SK-N-SH (cell line): ENCODE measurements at regions not wholly inside any gene's neighbourhood (a gene's known extent, or its start where the extent isn't known, plus 50 kb on each side); places are given as distances from the start of the nearest gene placed in this dataset.
A peak's percentile ranks its signal among the peaks of the same experiment; 100 is the strongest.

Experiments
- CTCF ChIA-PET: fragments of 300-600, 350-600 bp; formaldehyde crosslinking; extraction: SDS; loops from one replicate; lab custom pipeline; 2021; lab: Yijun Ruan, JAX
- POLR2A ChIA-PET: fragments of 350-600 bp; sonication (Branson Sonifier 250); formaldehyde crosslinking; extraction: SDS; loops from one replicate; lab custom pipeline; 2020; ENCODE audit warnings: antibody characterized with exemption, inconsistent platforms; lab: Yijun Ruan, JAX
- DNase-seq: peaks from one replicate; pipeline ENCODE4 v3.0.0; 2012
- H2AFZ ChIP-seq: fragments of 200-600 bp; sonication (generic); 2 replicates; pipeline ENCODE4 v1.8.1; 2016; ENCODE audit warnings: antibody characterized with exemption, mild to moderate bottlenecking, low read depth
- H3F3A ChIP-seq: fragments of 200-600 bp; sonication (generic); replicated peaks from 2 replicates; pipeline ENCODE3; 2016; ENCODE audit warnings: antibody characterized with exemption, mild to moderate bottlenecking; ENCODE audit not compliant: insufficient read depth
- H3K27ac ChIP-seq, 2 experiments: fragments of 200-500 bp in 1 of 2; fragments of 200-600 bp in 1 of 2; sonication (Bioruptor generic) in 1 of 2; sonication (generic), shearing (Covaris generic) in 1 of 2; 2 replicates each; pipeline versions ENCODE4 v1.5.1 to v1.6.1; 2014 to 2016; ENCODE audit warnings: low read depth in 2 of 2, inconsistent platforms in 1 of 2, low read length in 1 of 2, mild to moderate bottlenecking in 1 of 2, mixed read lengths in 1 of 2
- H3K27me3 ChIP-seq: fragments of 200-600 bp; sonication (generic), shearing (Covaris generic); 2 replicates; pipeline ENCODE4 v1.6.1; 2016; ENCODE audit warnings: mixed run types; ENCODE audit not compliant: insufficient read depth
- H3K36me3 ChIP-seq, 2 experiments: fragments of 200-500 bp in 1 of 2; fragments of 200-600 bp in 1 of 2; sonication (Bioruptor generic) in 1 of 2; sonication (generic) in 1 of 2; replicated peaks in 1 of 2; 2 replicates each; pipeline versions ENCODE3 to v1.5.1; 2014 to 2016; ENCODE audit warnings: low read length in 1 of 2, mild to moderate bottlenecking in 1 of 2; ENCODE audit not compliant: insufficient read depth in 2 of 2, control insufficient read depth in 1 of 2
- H3K4me1 ChIP-seq, 2 experiments: fragments of 200-500 bp in 1 of 2; fragments of 200-600 bp in 1 of 2; sonication (Bioruptor generic) in 1 of 2; sonication (generic), shearing (Covaris generic) in 1 of 2; 2 replicates each; pipeline versions ENCODE4 v1.5.1 to v1.6.1; 2014 to 2016; ENCODE audit warnings: low read depth in 1 of 2, low read length in 1 of 2, mixed run types in 1 of 2; ENCODE audit not compliant: insufficient read depth in 2 of 2, control insufficient read depth in 1 of 2
- H3K4me2 ChIP-seq: fragments of 200-600 bp; sonication (generic), shearing (Covaris generic); 2 replicates; pipeline ENCODE4 v1.6.1; 2017; ENCODE audit warnings: mixed run types
- H3K4me3 ChIP-seq, 2 experiments: fragments of 200-500 bp in 1 of 2; fragments of 200-600 bp in 1 of 2; sonication (Bioruptor generic) in 1 of 2; sonication (generic), shearing (Covaris generic) in 1 of 2; 2 replicates each; pipeline versions ENCODE4 v1.5.1 to v1.8.1; 2014 to 2016; ENCODE audit warnings: low read depth in 2 of 2, inconsistent platforms in 1 of 2, low read length in 1 of 2, mild to moderate bottlenecking in 1 of 2, mixed read lengths in 1 of 2, moderate library complexity in 1 of 2
- H3K79me2 ChIP-seq: fragments of 200-600 bp; sonication (generic); 2 replicates; pipeline ENCODE4 v1.8.1; 2017; ENCODE audit warnings: mild to moderate bottlenecking; ENCODE audit not compliant: insufficient read depth
- H3K9ac ChIP-seq: fragments of 200-600 bp; sonication (generic); 2 replicates; pipeline ENCODE4 v1.6.1; 2017; ENCODE audit warnings: mixed run types
- H3K9me2 ChIP-seq: fragments of 200-600 bp; sonication (generic); 2 replicates; pipeline ENCODE4 v1.6.1; 2017; ENCODE audit warnings: mixed run types
- H3K9me3 ChIP-seq: fragments of 200-600 bp; sonication (generic); 2 replicates; pipeline ENCODE4 v1.6.1; 2017; ENCODE audit warnings: mixed run types, mild to moderate bottlenecking, moderate library complexity
- H4K20me1 ChIP-seq: fragments of 200-600 bp; sonication (generic); 2 replicates; pipeline ENCODE4 v1.6.1; 2017; ENCODE audit warnings: mild to moderate bottlenecking, mixed run types; ENCODE audit not compliant: insufficient read depth
- CHD2 ChIP-seq: fragments of 150-350 bp; IDR thresholded peaks from 2 replicates; pipeline ENCODE4 v1.6.1; 2018; ENCODE audit warnings: low read length; ENCODE audit not compliant: partially characterized antibody
- ELF1 ChIP-seq: IDR thresholded peaks from 2 replicates; pipeline ENCODE4 v1.4.0; 2012
- MEF2A ChIP-seq: IDR thresholded peaks from 2 replicates; pipeline ENCODE4 v1.4.0; 2012; ENCODE audit warnings: low read depth, borderline replicate concordance
- NRF1 ChIP-seq: IDR thresholded peaks from 2 replicates; pipeline ENCODE4 v1.6.1; 2012; ENCODE audit warnings: low read depth, mild to moderate bottlenecking, low read length
- RAD21 ChIP-seq: IDR thresholded peaks from 2 replicates; pipeline ENCODE4 v1.6.1; 2012; ENCODE audit warnings: mild to moderate bottlenecking, low read length
- RFX5 ChIP-seq: IDR thresholded peaks from 2 replicates; pipeline ENCODE4 v1.6.1; 2012; ENCODE audit warnings: mild to moderate bottlenecking, improper control_type of control experiment, low read length
- RXRA ChIP-seq: IDR thresholded peaks from 2 replicates; pipeline ENCODE4 v1.4.0; 2012; ENCODE audit warnings: low read depth, mild to moderate bottlenecking, borderline replicate concordance
- SMC3 ChIP-seq: IDR thresholded peaks from 2 replicates; pipeline ENCODE4 v1.6.1; 2012; ENCODE audit warnings: low read depth, low read length, improper control_type of control experiment
- WGBS: methylation state at CpG from one replicate; pipeline ENCODE4 v1.1.6; 2017; ENCODE audit warnings: low lambda C conversion rate; 5-methylcytosine and 5-hydroxymethylcytosine counted together
- TF ChIP-seq, protein P1 (sequence below): fragments of 150-350 bp; IDR thresholded peaks from 2 replicates; pipeline ENCODE4 v1.6.1; 2016; ENCODE audit warnings: mild to moderate bottlenecking, low read depth, low read length
- TF ChIP-seq, protein P2 (sequence below): IDR thresholded peaks from 2 replicates; pipeline ENCODE4; 2012
- TF ChIP-seq, protein P3 (sequence below): IDR thresholded peaks from 2 replicates; pipeline ENCODE4 v1.4.0; 2012; ENCODE audit warnings: low read depth, borderline replicate concordance
- TF ChIP-seq, protein P4 (sequence below): fragments of 150-350 bp; IDR thresholded peaks from 2 replicates; pipeline ENCODE4 v1.6.1; 2017; ENCODE audit warnings: antibody characterized with exemption, low read length, low read depth, borderline replicate concordance

DNA sequence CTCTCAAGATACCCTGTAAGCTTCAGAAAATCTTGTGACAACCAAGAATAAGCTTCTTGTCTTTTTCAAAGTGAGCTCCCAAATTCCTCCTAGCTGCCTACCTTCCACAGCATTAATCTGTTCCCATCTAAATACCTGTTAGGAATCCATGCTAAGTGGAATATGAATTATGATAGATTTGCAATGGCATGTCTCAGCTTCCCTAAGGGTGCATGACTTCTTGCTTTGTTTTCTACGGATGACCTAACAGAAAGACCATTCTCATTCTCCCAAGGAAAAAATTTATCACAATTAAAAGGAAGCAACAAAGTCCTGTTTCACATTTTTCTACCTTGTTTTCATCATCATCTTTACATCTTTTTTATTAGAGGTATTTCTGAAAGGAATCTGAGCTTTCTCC, 532.7 kb downstream of the GRXCR1 start:
- Histone ChIP-seq H3K9ac (no peak overlapping the region), H3K79me2 (no peaks in the 10 kb centered on the region), H3F3A (no peaks in the 10 kb centered on the region), H3K4me2 (no peak overlapping the region), H3K27ac (no peak overlapping the region), H3K27me3 (no peaks in the 10 kb centered on the region), H3K4me3 (no peak overlapping the region), H3K9me2 (no peaks in the 10 kb centered on the region), H4K20me1 (no peaks in the 10 kb centered on the region), H3K9me3 (no peaks in the 10 kb centered on the region), H2AFZ (no peak overlapping the region), H3K4me1 (no peaks in the 10 kb centered on the region), H3K36me3 (no peaks in the 10 kb centered on the region)
- ChIA-PET POLR2A (no interaction called here), CTCF (no interaction called here)
- DNase-seq = no peak
- TF ChIP-seq NRF1 = no peak
- TF ChIP-seq CHD2 = no peak
- TF ChIP-seq, protein P1, sequence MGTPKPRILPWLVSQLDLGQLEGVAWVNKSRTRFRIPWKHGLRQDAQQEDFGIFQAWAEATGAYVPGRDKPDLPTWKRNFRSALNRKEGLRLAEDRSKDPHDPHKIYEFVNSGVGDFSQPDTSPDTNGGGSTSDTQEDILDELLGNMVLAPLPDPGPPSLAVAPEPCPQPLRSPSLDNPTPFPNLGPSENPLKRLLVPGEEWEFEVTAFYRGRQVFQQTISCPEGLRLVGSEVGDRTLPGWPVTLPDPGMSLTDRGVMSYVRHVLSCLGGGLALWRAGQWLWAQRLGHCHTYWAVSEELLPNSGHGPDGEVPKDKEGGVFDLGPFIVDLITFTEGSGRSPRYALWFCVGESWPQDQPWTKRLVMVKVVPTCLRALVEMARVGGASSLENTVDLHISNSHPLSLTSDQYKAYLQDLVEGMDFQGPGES = no peak
- TF ChIP-seq, protein P2, sequence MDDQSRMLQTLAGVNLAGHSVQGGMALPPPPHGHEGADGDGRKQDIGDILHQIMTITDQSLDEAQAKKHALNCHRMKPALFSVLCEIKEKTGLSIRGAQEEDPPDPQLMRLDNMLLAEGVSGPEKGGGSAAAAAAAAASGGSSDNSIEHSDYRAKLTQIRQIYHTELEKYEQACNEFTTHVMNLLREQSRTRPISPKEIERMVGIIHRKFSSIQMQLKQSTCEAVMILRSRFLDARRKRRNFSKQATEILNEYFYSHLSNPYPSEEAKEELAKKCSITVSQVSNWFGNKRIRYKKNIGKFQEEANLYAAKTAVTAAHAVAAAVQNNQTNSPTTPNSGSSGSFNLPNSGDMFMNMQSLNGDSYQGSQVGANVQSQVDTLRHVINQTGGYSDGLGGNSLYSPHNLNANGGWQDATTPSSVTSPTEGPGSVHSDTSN = no peak
- no peak for TF ChIP-seq ELF1
- TF ChIP-seq MEF2A = no peak
- TF ChIP-seq, protein P3, sequence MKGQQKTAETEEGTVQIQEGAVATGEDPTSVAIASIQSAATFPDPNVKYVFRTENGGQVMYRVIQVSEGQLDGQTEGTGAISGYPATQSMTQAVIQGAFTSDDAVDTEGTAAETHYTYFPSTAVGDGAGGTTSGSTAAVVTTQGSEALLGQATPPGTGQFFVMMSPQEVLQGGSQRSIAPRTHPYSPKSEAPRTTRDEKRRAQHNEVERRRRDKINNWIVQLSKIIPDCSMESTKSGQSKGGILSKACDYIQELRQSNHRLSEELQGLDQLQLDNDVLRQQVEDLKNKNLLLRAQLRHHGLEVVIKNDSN = no peak
- 11% methylated on average over 1 of the region's 1 CpG for WGBS

DNA sequence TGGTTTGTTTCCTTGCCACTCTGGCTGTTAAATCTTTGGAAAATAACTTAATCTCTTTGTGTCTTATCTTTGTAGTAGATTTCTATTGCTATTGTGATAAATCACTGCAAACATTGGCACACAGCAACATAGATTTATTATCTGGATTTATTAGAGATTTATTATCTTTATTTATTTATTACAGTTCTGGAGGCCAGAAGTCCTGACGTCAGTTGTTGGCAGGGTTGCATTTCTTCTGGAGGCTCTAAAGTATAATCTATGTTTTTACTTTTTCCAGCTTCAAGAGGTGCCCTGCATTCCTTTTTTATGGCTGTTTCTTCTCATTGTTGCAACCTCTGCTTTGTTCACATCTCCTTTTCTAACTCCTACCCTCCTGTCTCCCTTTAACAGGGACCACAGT, 542.8 kb downstream of the GRXCR1 start:
- TF ChIP-seq SMC3 (no peak), RAD21 (no peak), RFX5 (peak; percentile 70), RXRA (no peak)
- TF ChIP-seq, protein P4, sequence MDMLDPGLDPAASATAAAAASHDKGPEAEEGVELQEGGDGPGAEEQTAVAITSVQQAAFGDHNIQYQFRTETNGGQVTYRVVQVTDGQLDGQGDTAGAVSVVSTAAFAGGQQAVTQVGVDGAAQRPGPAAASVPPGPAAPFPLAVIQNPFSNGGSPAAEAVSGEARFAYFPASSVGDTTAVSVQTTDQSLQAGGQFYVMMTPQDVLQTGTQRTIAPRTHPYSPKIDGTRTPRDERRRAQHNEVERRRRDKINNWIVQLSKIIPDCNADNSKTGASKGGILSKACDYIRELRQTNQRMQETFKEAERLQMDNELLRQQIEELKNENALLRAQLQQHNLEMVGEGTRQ = no peak
- H3K9me3 ChIP-seq = peaks cover 6% of the 10 kb centered on the region; the same call in 1 of the 2 replicates
- H3K27ac ChIP-seq = no peak overlapping the region
- H4K20me1 ChIP-seq = no peaks in the 10 kb centered on the region
- H2AFZ ChIP-seq = no peak overlapping the region
- no peak overlapping the region for H3K9ac ChIP-seq
- POLR2A ChIA-PET = no interaction called here
- H3K79me2 ChIP-seq = no peaks in the 10 kb centered on the region
- H3F3A ChIP-seq = no peaks in the 10 kb centered on the region
- no peaks in the 10 kb centered on the region for H3K4me1 ChIP-seq
- CTCF ChIA-PET = no interaction called here
- H3K27me3 ChIP-seq = no peaks in the 10 kb centered on the region
- H3K9me2 ChIP-seq = no peaks in the 10 kb centered on the region
- H3K36me3 ChIP-seq = peaks cover 0 to 4% of the 10 kb centered on the region in 2 experiments
- no peak overlapping the region for H3K4me2 ChIP-seq
- H3K4me3 ChIP-seq = no peak overlapping the region
- 11% methylated on average over 1 of the region's 1 CpG for WGBS
- DNase-seq = no peak
